Stimulated activated naive CD8-positive, alpha-beta T cell treated with anti-CD3 and anti-CD28 coated beads, Interleukin-15, Interleukin-2, amounts not matched to agents 100 ng/mL and 50 ng/mL, for 24 hours (primary cell): ENCODE measurements at regions not wholly inside any gene's neighbourhood (a gene's known extent, or its start where the extent isn't known, plus 50 kb on each side); places are given as distances from the start of the nearest gene placed in this dataset.
"Not testable (repeated sequence)": the region's sequence is repeated elsewhere in the genome, so short reads cannot be mapped to it uniquely, and the experiment has no call there.

Source experiments
- H3K27ac Mint-ChIP-seq: one replicate; pipeline ENCODE4 v1.8.0; 2021; ENCODE audit warnings: mild to moderate bottlenecking, mixed read lengths
- H3K27me3 Mint-ChIP-seq: one replicate; pipeline ENCODE4 v1.8.0; 2021; ENCODE audit warnings: mixed read lengths
- H3K36me3 Mint-ChIP-seq: one replicate; pipeline ENCODE4 v1.8.0; 2021; ENCODE audit warnings: low read depth, mixed read lengths
- H3K4me1 Mint-ChIP-seq: one replicate; pipeline ENCODE4 v1.8.0; 2021; ENCODE audit warnings: low read depth, mixed read lengths
- H3K4me3 Mint-ChIP-seq: one replicate; pipeline ENCODE4 v1.8.0; 2021; ENCODE audit warnings: mild to moderate bottlenecking, mixed read lengths
- H3K9me3 Mint-ChIP-seq: one replicate; pipeline ENCODE4 v1.8.0; 2021; ENCODE audit warnings: mixed read lengths

- Mint-ChIP-seq H3K36me3 (no peaks in the 10 kb centered on the region), H3K4me3 (no peak overlapping the region), H3K9me3 (peaks cover 8% of the 10 kb centered on the region), H3K27ac (no peak overlapping the region), H3K4me1 (no peaks in the 10 kb centered on the region), H3K27me3 (no peaks in the 10 kb centered on the region)
Measured at GRCh38 chr10:34024693-34025425, 690.4 kb upstream of the NRP1 start.

GRCh38 chr10:34024282-34024681, 689.8 kb upstream of the NRP1 start:
- H3K27ac Mint-ChIP-seq: no peak overlapping the region
- no peaks in the 10 kb centered on the region for H3K36me3 Mint-ChIP-seq
- no peaks in the 10 kb centered on the region for H3K4me1 Mint-ChIP-seq
- no peaks in the 10 kb centered on the region for H3K27me3 Mint-ChIP-seq
- no peak overlapping the region for H3K4me3 Mint-ChIP-seq
- peaks cover 8% of the 10 kb centered on the region for H3K9me3 Mint-ChIP-seq

GRCh38 chr10:34022195-34022594, 687.7 kb upstream of the NRP1 start:
- Mint-ChIP-seq H3K27me3 (no peaks in the 10 kb centered on the region), H3K9me3 (peaks cover 8% of the 10 kb centered on the region), H3K27ac (no peak overlapping the region), H3K36me3 (no peaks in the 10 kb centered on the region), H3K4me1 (no peaks in the 10 kb centered on the region), H3K4me3 (no peak overlapping the region)

- Mint-ChIP-seq H3K36me3 (no peaks in the 10 kb centered on the region), H3K4me1 (no peaks in the 10 kb centered on the region), H3K27me3 (peaks cover 6% of the 10 kb centered on the region), H3K4me3 (no peak overlapping the region), H3K9me3 (no peaks in the 10 kb centered on the region), H3K27ac (no peak overlapping the region)
Measured at GRCh38 chr10:34018784-34019183, 684.3 kb upstream of the NRP1 start.

GRCh38 chr10:34018129-34018528, 683.7 kb upstream of the NRP1 start:
- peaks cover 7% of the 10 kb centered on the region for H3K27me3 Mint-ChIP-seq
- H3K9me3 Mint-ChIP-seq: no peaks in the 10 kb centered on the region
- no peak overlapping the region for H3K27ac Mint-ChIP-seq
- H3K36me3 Mint-ChIP-seq: no peaks in the 10 kb centered on the region
- no peak overlapping the region for H3K4me3 Mint-ChIP-seq
- H3K4me1 Mint-ChIP-seq: no peaks in the 10 kb centered on the region

GRCh38 chr10:34017281-34017680, 682.8 kb upstream of the NRP1 start:
- Mint-ChIP-seq H3K27ac (no peak overlapping the region), H3K36me3 (no peaks in the 10 kb centered on the region), H3K9me3 (no peaks in the 10 kb centered on the region), H3K4me1 (no peaks in the 10 kb centered on the region), H3K4me3 (no peak overlapping the region), H3K27me3 (peaks cover 7% of the 10 kb centered on the region)

GRCh38 chr10:34016576-34016975, 682.1 kb upstream of the NRP1 start:
- Mint-ChIP-seq H3K36me3 (no peaks in the 10 kb centered on the region), H3K4me3 (no peak overlapping the region), H3K4me1 (no peaks in the 10 kb centered on the region), H3K27ac (no peak overlapping the region), H3K27me3 (peaks cover 7% of the 10 kb centered on the region), H3K9me3 (no peaks in the 10 kb centered on the region)

GRCh38 chr10:34015700-34016099, 681.2 kb upstream of the NRP1 start:
- no peaks in the 10 kb centered on the region for H3K4me1 Mint-ChIP-seq
- no peak overlapping the region for H3K27ac Mint-ChIP-seq
- peaks cover 7% of the 10 kb centered on the region for H3K27me3 Mint-ChIP-seq
- no peaks in the 10 kb centered on the region for H3K36me3 Mint-ChIP-seq
- H3K4me3 Mint-ChIP-seq: no peak overlapping the region
- no peaks in the 10 kb centered on the region for H3K9me3 Mint-ChIP-seq

GRCh38 chr10:34013235-34013634, 678.8 kb upstream of the NRP1 start:
- H3K4me3 Mint-ChIP-seq: no peak overlapping the region
- H3K36me3 Mint-ChIP-seq: no peaks in the 10 kb centered on the region
- peaks cover 7% of the 10 kb centered on the region for H3K27me3 Mint-ChIP-seq
- no peaks in the 10 kb centered on the region for H3K9me3 Mint-ChIP-seq
- H3K27ac Mint-ChIP-seq: no peak overlapping the region
- H3K4me1 Mint-ChIP-seq: no peaks in the 10 kb centered on the region

GRCh38 chr10:34010891-34011290, 676.4 kb upstream of the NRP1 start:
- no peaks in the 10 kb centered on the region for H3K9me3 Mint-ChIP-seq
- H3K27me3 Mint-ChIP-seq: peaks cover 7% of the 10 kb centered on the region
- H3K36me3 Mint-ChIP-seq: no peaks in the 10 kb centered on the region
- H3K27ac Mint-ChIP-seq: no peak overlapping the region
- H3K4me3 Mint-ChIP-seq: no peak overlapping the region
- H3K4me1 Mint-ChIP-seq: no peaks in the 10 kb centered on the region

GRCh38 chr10:34010228-34010627, 675.8 kb upstream of the NRP1 start:
- not testable (repeated sequence) for H3K36me3 Mint-ChIP-seq

GRCh38 chr10:34008656-34009055, 674.2 kb upstream of the NRP1 start:
- Mint-ChIP-seq H3K4me1 (no peaks in the 10 kb centered on the region), H3K4me3 (no peak overlapping the region), H3K36me3 (no peaks in the 10 kb centered on the region), H3K9me3 (no peaks in the 10 kb centered on the region), H3K27ac (no peak overlapping the region), H3K27me3 (no peaks in the 10 kb centered on the region)

More at GRCh38 chr10:34010228-34010627, 675.8 kb upstream of the NRP1 start:
- not testable (repeated sequence) for H3K9me3 Mint-ChIP-seq, H3K27ac Mint-ChIP-seq, H3K4me3 Mint-ChIP-seq, H3K4me1 Mint-ChIP-seq, H3K27me3 Mint-ChIP-seq

- Mint-ChIP-seq H3K27ac (no peak overlapping the region), H3K9me3 (no peaks in the 10 kb centered on the region), H3K4me3 (no peak overlapping the region), H3K27me3 (no peaks in the 10 kb centered on the region), H3K36me3 (no peaks in the 10 kb centered on the region), H3K4me1 (no peaks in the 10 kb centered on the region)
Measured at GRCh38 chr10:34006471-34006870, 672.0 kb upstream of the NRP1 start.

- Mint-ChIP-seq H3K9me3 (no peaks in the 10 kb centered on the region), H3K36me3 (no peaks in the 10 kb centered on the region), H3K4me1 (no peaks in the 10 kb centered on the region), H3K4me3 (no peak overlapping the region), H3K27me3 (no peaks in the 10 kb centered on the region), H3K27ac (no peak overlapping the region)
Measured at GRCh38 chr10:34003561-34003960, 669.1 kb upstream of the NRP1 start.

- H3K9me3 Mint-ChIP-seq: no peaks in the 10 kb centered on the region
- no peaks in the 10 kb centered on the region for H3K27me3 Mint-ChIP-seq
- no peak overlapping the region for H3K27ac Mint-ChIP-seq
- no peaks in the 10 kb centered on the region for H3K36me3 Mint-ChIP-seq
- no peak overlapping the region for H3K4me3 Mint-ChIP-seq
- H3K4me1 Mint-ChIP-seq: no peaks in the 10 kb centered on the region
Measured at GRCh38 chr10:34002896-34003295, 668.4 kb upstream of the NRP1 start.

GRCh38 chr10:34001831-34002230, 667.4 kb upstream of the NRP1 start:
- no peaks in the 10 kb centered on the region for H3K4me1 Mint-ChIP-seq
- no peaks in the 10 kb centered on the region for H3K27me3 Mint-ChIP-seq
- no peak overlapping the region for H3K4me3 Mint-ChIP-seq
- no peaks in the 10 kb centered on the region for H3K9me3 Mint-ChIP-seq
- no peaks in the 10 kb centered on the region for H3K36me3 Mint-ChIP-seq
- H3K27ac Mint-ChIP-seq: no peak overlapping the region
